Fibroblast of the aortic adventitia (primary cell): ENCODE measurements at regions not wholly inside any gene's neighbourhood (a gene's known extent, or its start where the extent isn't known, plus 50 kb on each side); places are given as distances from the start of the nearest gene placed in this dataset.
A peak's percentile ranks its signal among the peaks of the same experiment; 100 is the strongest.

Experiments used
- DNase-seq: peaks from one replicate; pipeline ENCODE4 v3.0.0-alpha.2; 2010; ENCODE audit warnings: low read depth
- H3K4me3 ChIP-seq: 2 replicates; pipeline ENCODE4 v1.5.1; 2011; ENCODE audit warnings: low read depth, mild to moderate bottlenecking, control low read depth, low read length, moderate library complexity
- CTCF ChIP-seq: IDR thresholded peaks from 2 replicates; pipeline ENCODE4 v1.5.1; 2011; ENCODE audit warnings: mild to moderate bottlenecking, low read length, control low read depth, inconsistent platforms; ENCODE audit not compliant: insufficient read depth

GRCh38 chr10:71144824-71145223, 67.5 kb upstream of the UNC5B start:
- TF ChIP-seq CTCF, result no peak
- no peak overlapping the region for H3K4me3 ChIP-seq

GRCh38 chr10:71145352-71145945, 66.9 kb upstream of the UNC5B start:
- DNase-seq, result no peak
- no peak for TF ChIP-seq CTCF
- H3K4me3 ChIP-seq, result no peak overlapping the region

More at GRCh38 chr10:71144824-71145223, 67.5 kb upstream of the UNC5B start:
- DNase-seq, result no peak

GRCh38 chr10:71150796-71151195, 61.6 kb upstream of the UNC5B start:
- no peak overlapping the region for H3K4me3 ChIP-seq
- no peak for TF ChIP-seq CTCF
- no peak for DNase-seq

- TF ChIP-seq CTCF, result no peak
- DNase-seq, result no peak
- no peak overlapping the region for H3K4me3 ChIP-seq
Observed at GRCh38 chr10:71152043-71152442, 60.3 kb upstream of the UNC5B start.

GRCh38 chr10:71156436-71156835, 55.9 kb upstream of the UNC5B start:
- DNase-seq, result peak; percentile 16

GRCh38 chr10:71157435-71157834, 54.9 kb upstream of the UNC5B start:
- DNase-seq, result no peak
- TF ChIP-seq CTCF, result no peak
- H3K4me3 ChIP-seq, result no peak overlapping the region

More at GRCh38 chr10:71156436-71156835, 55.9 kb upstream of the UNC5B start:
- TF ChIP-seq CTCF, result no peak
- H3K4me3 ChIP-seq, result no peak overlapping the region

GRCh38 chr10:71158251-71158650, 54.1 kb upstream of the UNC5B start:
- no peak for DNase-seq
- TF ChIP-seq CTCF, result no peak
- no peak overlapping the region for H3K4me3 ChIP-seq
